Left ventricle myocardium inferior (tissue), 1 donor: ENCODE measurements at regions not wholly inside any gene's neighbourhood (a gene's known extent, or its start where the extent isn't known, plus 50 kb on each side); places are given as distances from the start of the nearest gene placed in this dataset.

ENCODE experiments used
- DNase-seq: peaks from one replicate; pipeline ENCODE4 v3.0.0-alpha.2; 2020
- H3K27ac ChIP-seq: fragments of 200-600 bp; replicated peaks from 2 replicates; pipeline ENCODE4 v1.8.0; 2021
- H3K27me3 ChIP-seq: fragments of 200-600 bp; 2 replicates; pipeline ENCODE4 v1.8.0; 2021; ENCODE audit warnings: low read depth
- H3K36me3 ChIP-seq: fragments of 200-600 bp; 2 replicates; pipeline ENCODE4 v1.8.0; 2021
- H3K4me1 ChIP-seq: fragments of 200-600 bp; 2 replicates; pipeline ENCODE4 v1.8.0; 2021
- H3K4me3 ChIP-seq: fragments of 200-600 bp; 2 replicates; pipeline ENCODE4 v1.8.0; 2021; ENCODE audit warnings: mild to moderate bottlenecking, moderate library complexity
- H3K9me3 ChIP-seq: fragments of 200-600 bp; replicated peaks from 2 replicates; pipeline ENCODE4 v1.8.0; 2021
- intact Hi-C: fragments of 100-400 bp; cut with micrococcal nuclease; formaldehyde crosslinking; loops from one replicate; pipeline ENCODE4 v1.11.0; 2022
- TF ChIP-seq, protein P1 (sequence below): fragments of 200-600 bp; IDR thresholded peaks from 2 replicates; pipeline ENCODE4 v1.8.0; 2021; ENCODE audit warnings: antibody characterized with exemption, mild to moderate bottlenecking, borderline replicate concordance
- donor health status: DM: no; HTN: yes; CAD: no; lungs with severe emphysema.

DNA sequence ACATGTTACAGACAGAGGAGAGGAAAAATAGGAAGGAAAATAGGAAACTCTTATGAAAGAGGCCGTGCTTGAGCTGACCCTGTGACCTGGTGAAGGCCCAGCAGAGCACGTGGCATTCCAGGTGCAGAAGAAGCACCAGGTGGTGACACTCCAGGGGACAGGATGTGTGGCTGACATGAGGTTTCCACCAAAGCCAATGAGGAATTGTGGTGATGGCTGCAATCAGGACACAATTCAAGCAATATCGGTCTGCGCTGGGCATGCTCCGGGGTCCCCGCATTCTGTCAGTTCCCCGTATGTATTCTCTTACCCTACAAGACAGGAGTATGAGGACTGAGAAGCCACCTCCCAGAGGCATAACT is 504.2 kb downstream of the EIPR1 start:
- intact Hi-C loops: no loop called here
- no peak for DNase-seq
- no peaks in the 10 kb centered on the region for H3K4me1 ChIP-seq
- peaks cover 11% of the 10 kb centered on the region for H3K9me3 ChIP-seq
- H3K27me3 ChIP-seq: peaks cover 16% of the 10 kb centered on the region
- no peak overlapping the region for H3K4me3 ChIP-seq
- TF ChIP-seq, protein P1, sequence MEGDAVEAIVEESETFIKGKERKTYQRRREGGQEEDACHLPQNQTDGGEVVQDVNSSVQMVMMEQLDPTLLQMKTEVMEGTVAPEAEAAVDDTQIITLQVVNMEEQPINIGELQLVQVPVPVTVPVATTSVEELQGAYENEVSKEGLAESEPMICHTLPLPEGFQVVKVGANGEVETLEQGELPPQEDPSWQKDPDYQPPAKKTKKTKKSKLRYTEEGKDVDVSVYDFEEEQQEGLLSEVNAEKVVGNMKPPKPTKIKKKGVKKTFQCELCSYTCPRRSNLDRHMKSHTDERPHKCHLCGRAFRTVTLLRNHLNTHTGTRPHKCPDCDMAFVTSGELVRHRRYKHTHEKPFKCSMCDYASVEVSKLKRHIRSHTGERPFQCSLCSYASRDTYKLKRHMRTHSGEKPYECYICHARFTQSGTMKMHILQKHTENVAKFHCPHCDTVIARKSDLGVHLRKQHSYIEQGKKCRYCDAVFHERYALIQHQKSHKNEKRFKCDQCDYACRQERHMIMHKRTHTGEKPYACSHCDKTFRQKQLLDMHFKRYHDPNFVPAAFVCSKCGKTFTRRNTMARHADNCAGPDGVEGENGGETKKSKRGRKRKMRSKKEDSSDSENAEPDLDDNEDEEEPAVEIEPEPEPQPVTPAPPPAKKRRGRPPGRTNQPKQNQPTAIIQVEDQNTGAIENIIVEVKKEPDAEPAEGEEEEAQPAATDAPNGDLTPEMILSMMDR: no peak
- H3K36me3 ChIP-seq: no peaks in the 10 kb centered on the region
- H3K27ac ChIP-seq: no peak overlapping the region

DNA sequence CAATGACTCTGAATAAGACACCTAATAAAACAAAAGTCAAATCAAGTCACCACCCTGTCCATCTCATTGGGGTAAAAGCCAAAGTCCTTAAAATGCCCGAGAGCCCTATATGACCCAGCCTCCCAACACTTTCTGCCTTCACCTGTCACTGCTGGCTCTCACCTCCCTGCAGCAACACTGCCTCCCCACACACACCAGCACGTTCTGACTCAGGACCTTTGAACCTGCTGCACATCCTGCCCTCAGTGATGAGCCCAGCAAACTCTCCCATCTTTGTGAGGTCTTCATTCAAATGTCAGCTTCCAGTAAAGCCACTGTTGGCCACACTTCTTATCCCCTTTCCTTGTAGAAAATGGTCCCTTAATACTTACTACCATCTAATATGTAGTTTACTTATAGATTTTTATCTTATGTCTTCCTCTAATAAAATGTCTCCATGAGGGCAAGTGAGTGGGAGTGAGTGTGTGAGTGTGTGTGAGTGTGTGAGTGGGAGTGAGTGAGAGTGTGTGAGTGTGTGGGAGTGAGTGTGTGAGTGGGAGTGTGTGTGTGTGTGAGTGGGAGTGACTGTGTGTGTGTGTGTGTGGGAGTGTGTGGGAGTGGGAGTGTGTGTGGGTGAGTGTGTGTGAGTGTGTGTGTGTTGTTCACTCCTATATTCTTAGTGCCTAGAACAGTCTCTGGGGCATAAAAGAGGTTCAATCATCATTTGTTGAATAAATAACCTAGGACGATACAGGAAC is 504.7 kb downstream of the EIPR1 start:
- H3K36me3 ChIP-seq: no peaks in the 10 kb centered on the region
- H3K4me1 ChIP-seq: no peaks in the 10 kb centered on the region
- no peak overlapping the region for H3K4me3 ChIP-seq
- intact Hi-C loops: no loop called here
- DNase-seq: no peak
- no peak overlapping the region for H3K27ac ChIP-seq
- H3K9me3 ChIP-seq: peaks cover 6% of the 10 kb centered on the region
- peaks cover 17% of the 10 kb centered on the region for H3K27me3 ChIP-seq
- TF ChIP-seq, protein P1: no peak

DNA sequence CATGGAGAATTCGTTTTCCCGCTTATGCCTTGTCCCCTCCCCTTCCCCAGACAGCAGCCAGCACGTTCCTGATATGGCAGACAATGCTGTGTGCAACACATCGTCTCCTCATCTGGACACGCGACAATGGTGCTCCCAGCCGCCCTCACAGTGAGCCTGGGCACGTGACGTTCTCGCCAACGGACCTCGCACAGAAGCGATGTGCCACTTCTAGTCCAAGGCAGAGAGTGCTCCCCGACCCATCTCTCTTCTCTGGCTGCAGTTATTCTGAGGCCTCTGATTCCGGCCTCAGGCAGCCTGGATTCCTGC is 505.4 kb downstream of the EIPR1 start:
- DNase-seq: no peak
- intact Hi-C loops: no loop called here
- Histone ChIP-seq H3K4me3 (no peak overlapping the region), H3K9me3 (peaks cover under 1% of the 10 kb centered on the region), H3K27ac (no peak overlapping the region), H3K36me3 (no peaks in the 10 kb centered on the region), H3K4me1 (no peaks in the 10 kb centered on the region), H3K27me3 (peaks cover 20% of the 10 kb centered on the region)
- TF ChIP-seq, protein P1: no peak

DNA sequence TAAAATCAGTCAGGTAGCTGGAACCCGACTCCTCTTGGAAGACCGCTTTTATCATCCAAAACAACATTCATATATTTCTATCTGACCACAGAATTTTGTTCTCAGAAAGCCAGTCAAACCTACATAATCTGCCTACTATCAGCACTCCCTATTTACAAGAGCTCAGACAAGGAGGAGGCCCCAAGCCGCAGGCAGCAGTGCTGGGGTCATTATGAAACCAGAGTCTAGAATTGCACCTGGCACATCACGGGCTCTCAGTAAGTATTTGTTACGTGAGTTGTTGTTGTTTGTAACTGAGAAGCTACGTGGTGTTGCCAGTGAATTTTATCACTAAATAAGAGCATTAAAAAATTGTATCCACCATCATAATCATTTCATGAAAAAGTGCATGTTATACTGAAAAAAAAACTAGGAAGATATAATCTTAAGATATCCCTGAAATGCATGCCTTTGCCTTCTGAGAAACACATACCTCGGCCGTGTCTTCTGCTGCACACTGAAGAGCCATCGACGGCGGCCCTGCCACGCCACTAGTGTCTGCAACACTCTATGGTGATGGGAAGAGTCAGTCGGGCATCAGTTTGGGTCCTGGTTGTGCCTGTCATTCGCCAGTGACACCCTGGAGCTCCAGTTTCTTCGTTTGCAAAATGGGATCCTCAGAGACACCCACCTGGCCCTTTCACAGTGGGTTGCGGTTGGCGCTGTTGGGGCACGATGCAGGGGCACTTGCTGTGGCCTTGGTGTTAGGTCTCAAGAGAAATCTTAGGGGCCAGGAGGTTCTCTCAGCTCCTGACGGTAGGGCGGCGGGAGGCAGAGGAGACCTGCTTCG is 505.9 kb downstream of the EIPR1 start:
- Histone ChIP-seq H3K4me1 (no peaks in the 10 kb centered on the region), H3K9me3 (no peaks in the 10 kb centered on the region), H3K4me3 (no peak overlapping the region), H3K27me3 (peaks cover 26% of the 10 kb centered on the region), H3K27ac (no peak overlapping the region), H3K36me3 (no peaks in the 10 kb centered on the region)
- DNase-seq: no peak
- TF ChIP-seq, protein P1: no peak
- intact Hi-C loops: no loop called here

DNA sequence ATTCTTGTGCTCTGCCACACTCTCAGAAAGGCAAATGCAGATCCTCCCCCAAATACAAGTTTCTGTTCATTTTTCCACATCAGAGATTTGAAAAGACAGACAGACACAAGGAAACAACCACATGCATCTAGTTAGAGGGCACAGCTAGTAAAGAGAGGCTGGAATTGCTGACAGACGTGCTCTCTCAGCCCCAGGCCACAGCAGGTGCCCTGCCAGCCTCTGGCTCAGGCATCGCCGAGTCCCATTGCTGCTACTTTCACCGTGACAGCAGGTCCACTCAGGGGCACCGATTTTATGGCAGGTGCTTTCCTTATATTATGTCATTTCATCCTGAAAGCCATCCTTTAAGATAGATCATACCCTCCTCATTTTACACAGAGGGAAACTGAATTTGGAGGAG is 507.5 kb downstream of the EIPR1 start:
- intact Hi-C loops: no loop called here
- DNase-seq: no peak

More for the DNA sequence above, 507.5 kb downstream of the EIPR1 start:
- Histone ChIP-seq H3K9me3 (no peaks in the 10 kb centered on the region), H3K27ac (no peak overlapping the region), H3K36me3 (no peaks in the 10 kb centered on the region), H3K4me3 (no peak overlapping the region), H3K4me1 (no peaks in the 10 kb centered on the region), H3K27me3 (peaks cover 30% of the 10 kb centered on the region)
- TF ChIP-seq, protein P1: no peak
